K562 (cell line): ENCODE measurements at regions not wholly inside any gene's neighbourhood (a gene's known extent, or its start where the extent isn't known, plus 50 kb on each side); places are given as distances from the start of the nearest gene placed in this dataset.

Experiments
- ATAC-seq: fragments of 200-7000 bp; cut with Tn5 transposase; 3 replicates; pipeline ENCODE4 v1.9.1; 2020; ENCODE audit warnings: moderate library complexity
- BruUV-seq: library from RNA; stranded (reverse); fragments of 400-500 nt; replicated peaks from 2 replicates; lab custom pipeline; 2021; lab: Mats Ljungman, UMichigan
- CTCF ChIA-PET: fragments of 300-600 bp; formaldehyde crosslinking; extraction: SDS; loops from one replicate; lab custom pipeline; 2021; ENCODE audit warnings: low intra/inter-chr PET ratio; lab: Yijun Ruan, JAX
- POLR2A ChIA-PET: fragments of 300-600, 350-650 bp; sonication (Branson Sonifier 250); formaldehyde crosslinking; extraction: SDS; loops from one replicate; lab custom pipeline; 2021; ENCODE audit warnings: antibody characterized with exemption, inconsistent platforms; lab: Yijun Ruan, JAX
- DNase-seq, 4 experiments: peaks; one replicate each; pipeline versions ENCODE4 v3.0.0 to v3.0.0-alpha.2; 2011 to 2018; ENCODE audit warnings: low spot score in 3 of 4, mixed read lengths in 3 of 4; ENCODE audit errors: extremely low read depth in 1 of 4
- FAIRE-seq: peaks from 2 replicates; lab custom pipeline; 2011; peaks lifted over from hg19 to GRCh38; lab: Jason Lieb, UNC
- H2AFZ ChIP-seq: 2 replicates; pipeline ENCODE4 v1.6.0; 2011; ENCODE audit warnings: low read depth, low read length, control low read depth, inconsistent platforms
- H3K27ac ChIP-seq: fragments of 200-600 bp; 3 replicates; pipeline ENCODE4 v1.8.0; 2011; ENCODE audit warnings: low read depth, mild to moderate bottlenecking, control low read depth, inconsistent platforms, low read length, moderate library complexity, mixed read lengths; ENCODE audit errors: extremely low read depth
- H3K27me3 ChIP-seq, 2 experiments: fragments of 300-600 bp in 1 of 2; 2 replicates in 1 of 2; 3 replicates in 1 of 2; pipeline versions ENCODE4 v1.6.0 to v1.8.0; 2011; ENCODE audit warnings: inconsistent platforms in 2 of 2, low read length in 2 of 2, mild to moderate bottlenecking in 1 of 2, mixed read lengths in 1 of 2, moderate library complexity in 1 of 2; ENCODE audit not compliant: control insufficient read depth in 2 of 2, insufficient read depth in 2 of 2
- H3K36me3 ChIP-seq: fragments of 300-600 bp; 3 replicates; pipeline ENCODE4 v1.8.0; 2011; ENCODE audit warnings: mild to moderate bottlenecking, low read length, inconsistent platforms; ENCODE audit not compliant: control insufficient read depth, insufficient read depth
- H3K4me1 ChIP-seq, 2 experiments: fragments of 200-600 bp in 1 of 2; replicated peaks in 1 of 2; 2 replicates in 1 of 2; 3 replicates in 1 of 2; pipeline versions ENCODE4 v1.5.1 to v1.8.0; 2011; ENCODE audit warnings: inconsistent platforms in 2 of 2, low read length in 2 of 2, mild to moderate bottlenecking in 1 of 2, mixed read lengths in 1 of 2, moderate library complexity in 1 of 2; ENCODE audit not compliant: control insufficient read depth in 2 of 2, insufficient read depth in 2 of 2
- H3K4me2 ChIP-seq: 2 replicates; pipeline ENCODE4 v1.6.1; 2011; ENCODE audit warnings: low read length, control low read depth, inconsistent platforms, mixed read lengths; ENCODE audit not compliant: insufficient read depth
- H3K4me3 ChIP-seq: fragments of 200-600 bp; sonication (generic), shearing (Covaris generic); 2 replicates; pipeline ENCODE4 v1.5.1; 2016; ENCODE audit warnings: control low read depth, inconsistent platforms
- H3K79me2 ChIP-seq: fragments of 200-600 bp; 3 replicates; pipeline ENCODE4 v1.8.0; 2011; ENCODE audit warnings: low read length, inconsistent platforms; ENCODE audit not compliant: control insufficient read depth, insufficient read depth
- H3K9ac ChIP-seq, 2 experiments: 2 replicates each; pipeline versions ENCODE4 v1.6.0 to v1.6.1; 2011; ENCODE audit warnings: low read depth in 2 of 2, low read length in 2 of 2, control low read depth in 1 of 2, inconsistent platforms in 1 of 2, mild to moderate bottlenecking in 1 of 2, mixed read lengths in 1 of 2; ENCODE audit not compliant: insufficient read depth in 1 of 2
- H3K9me1 ChIP-seq: one replicate; pipeline ENCODE4 v1.6.0; 2011; ENCODE audit warnings: inconsistent platforms, mild to moderate bottlenecking, low read length, moderate library complexity; ENCODE audit not compliant: control insufficient read depth, insufficient read depth
- H3K9me3 ChIP-seq: replicated peaks from 2 replicates; pipeline ENCODE4 v1.5.1; 2011; ENCODE audit warnings: low read depth, low read length, inconsistent platforms; ENCODE audit not compliant: control insufficient read depth, insufficient read depth
- H4K20me1 ChIP-seq: replicated peaks from 2 replicates; pipeline ENCODE4 v1.6.1; 2011; ENCODE audit warnings: low read length, inconsistent platforms, mixed read lengths; ENCODE audit not compliant: control insufficient read depth, insufficient read depth
- BHLHE40 ChIP-seq: IDR thresholded peaks from 2 replicates; pipeline ENCODE4 v1.6.1; 2011; ENCODE audit warnings: low read length, improper control_type of control experiment
- DIDO1 ChIP-seq: fragments of 450-650 bp; IDR thresholded peaks from 2 replicates; pipeline ENCODE4 v1.6.1; 2016; ENCODE audit warnings: low read depth, missing biosample characterization, missing genetic modification characterization
- E2F3 ChIP-seq: fragments of 250-450 bp; sonication (Bioruptor Pico); IDR thresholded peaks from 2 replicates; pipeline ENCODE4 v1.4.0; 2020; ENCODE audit warnings: mild to moderate bottlenecking
- FOXP1 ChIP-seq: sonication (generic); formaldehyde crosslinking; IDR thresholded peaks from 2 replicates; pipeline ENCODE4 v1.8.0; 2022; ENCODE audit warnings: mild to moderate bottlenecking, missing genetic modification reagents
- KAT8 ChIP-seq: fragments of 450-650 bp; IDR thresholded peaks from 2 replicates; pipeline ENCODE4 v1.6.1; 2016; ENCODE audit warnings: low read depth, mild to moderate bottlenecking
- MTF1 ChIP-seq: fragments of 250-450 bp; sonication (Bioruptor Pico); IDR thresholded peaks from 2 replicates; pipeline ENCODE4 v1.9.0; 2021; ENCODE audit warnings: moderate library complexity, mild to moderate bottlenecking, inconsistent platforms, borderline replicate concordance
- NUFIP1 ChIP-seq: fragments of 450-650 bp; IDR thresholded peaks from 2 replicates; pipeline ENCODE4 v1.6.1; 2018; ENCODE audit not compliant: partially characterized antibody
- RBM15 ChIP-seq: fragments of 200-400 bp; formaldehyde crosslinking; IDR thresholded peaks from 2 replicates; pipeline ENCODE4 v1.6.1; 2018; ENCODE audit warnings: mild to moderate bottlenecking, low read length, moderate library complexity; ENCODE audit not compliant: insufficient read depth
- RFX1 ChIP-seq: fragments of 450-650 bp; IDR thresholded peaks from 2 replicates; pipeline ENCODE4 v1.6.1; 2016; ENCODE audit warnings: mild to moderate bottlenecking, moderate library complexity
- SP1 ChIP-seq: sonication (generic); formaldehyde crosslinking; IDR thresholded peaks from 2 replicates; pipeline ENCODE4 v1.8.1; 2022; ENCODE audit warnings: mild to moderate bottlenecking, missing genetic modification reagents
- TCFL5 ChIP-seq: fragments of 250-450 bp; sonication (Bioruptor Pico); conservative IDR thresholded peaks from 2 replicates; pipeline ENCODE4 v1.6.1; 2021; ENCODE audit warnings: mild to moderate bottlenecking, moderate library complexity, matching md5 sums
- TFAM ChIP-seq: fragments of 250-450 bp; sonication (Bioruptor Pico); conservative IDR thresholded peaks from 2 replicates; pipeline ENCODE4 v1.5.0; 2021; ENCODE audit warnings: mild to moderate bottlenecking, moderate library complexity
- U2AF2 ChIP-seq: fragments of 200-400 bp; formaldehyde crosslinking; optimal IDR thresholded peaks from 2 replicates; pipeline ENCODE3; 2017; ENCODE audit warnings: low read depth, mild to moderate bottlenecking, low read length
- ZNF134 ChIP-seq: fragments of 250-450 bp; sonication (Bioruptor Pico); conservative IDR thresholded peaks from 2 replicates; pipeline ENCODE4 v1.4.0; 2020
- ZNF239 ChIP-seq: fragments of 250-450 bp; sonication (Bioruptor Pico); IDR thresholded peaks from 2 replicates; pipeline ENCODE4 v1.4.0; 2020; ENCODE audit warnings: mild to moderate bottlenecking
- ZNF41 ChIP-seq: fragments of 250-450 bp; sonication (Bioruptor Pico); conservative IDR thresholded peaks from 2 replicates; pipeline ENCODE4 v1.4.0; 2020; ENCODE audit warnings: mild to moderate bottlenecking
- ZNF707 ChIP-seq: fragments of 250-450 bp; sonication (Bioruptor Pico); conservative IDR thresholded peaks from 2 replicates; pipeline ENCODE4 v1.8.0; 2022; ENCODE audit warnings: inconsistent platforms, mild to moderate bottlenecking, moderate library complexity
- whole genome bisulfite sequencing: fragments of 100-300 bp; shearing (Covaris generic); methylation state at CpG from one replicate; pipeline ENCODE4 v1.1.6; 2016; ENCODE audit warnings: low coverage, mixed read lengths; ENCODE audit not compliant: insufficient coverage; ENCODE audit errors: missing lambda C conversion rate; 5-methylcytosine and 5-hydroxymethylcytosine counted together
- in situ Hi-C: fragments of 300-500 bp; cut with MboI; formaldehyde crosslinking; loops from 4 replicates; pipeline ENCODE4 v1.15.0; 2018; ENCODE audit warnings: inconsistent platforms, mixed read lengths
- intact Hi-C: fragments of 100-400 bp; cut with micrococcal nuclease; formaldehyde crosslinking; loops from 2 replicates; pipeline ENCODE4 v1.14.2; 2022
- TF ChIP-seq, protein P1 (sequence below), 2 experiments: IDR thresholded peaks; 2 replicates each; pipeline ENCODE4 v1.6.1; 2012; ENCODE audit warnings: improper control_type of control experiment in 2 of 2, low read depth in 2 of 2, low read length in 2 of 2, borderline replicate concordance in 1 of 2
- TF ChIP-seq, protein P2 (sequence below): fragments of 250-450 bp; sonication (Bioruptor Pico); IDR thresholded peaks from 2 replicates; pipeline ENCODE4 v1.5.1; 2021; ENCODE audit warnings: mild to moderate bottlenecking

DNA sequence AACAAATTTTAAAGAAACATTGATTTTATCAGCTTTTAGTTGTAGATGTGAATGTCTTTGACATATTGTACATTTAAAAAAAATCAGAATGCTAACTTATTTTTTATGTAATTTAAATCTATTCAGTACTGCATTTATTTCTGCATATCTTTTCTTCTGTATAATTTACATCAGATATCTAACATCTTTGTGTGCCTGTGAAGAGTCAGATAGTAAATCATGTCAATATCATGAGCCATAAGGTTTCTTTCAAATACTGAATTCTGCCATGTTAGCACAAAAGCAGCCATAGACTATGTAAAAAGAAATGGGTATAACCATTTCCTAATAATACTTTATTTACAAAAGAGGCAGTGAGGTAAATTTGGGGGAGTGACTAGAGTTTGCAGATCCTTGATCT is 1829.2 kb downstream of the NCAM2 start (continued):
- TF ChIP-seq, protein P1, sequence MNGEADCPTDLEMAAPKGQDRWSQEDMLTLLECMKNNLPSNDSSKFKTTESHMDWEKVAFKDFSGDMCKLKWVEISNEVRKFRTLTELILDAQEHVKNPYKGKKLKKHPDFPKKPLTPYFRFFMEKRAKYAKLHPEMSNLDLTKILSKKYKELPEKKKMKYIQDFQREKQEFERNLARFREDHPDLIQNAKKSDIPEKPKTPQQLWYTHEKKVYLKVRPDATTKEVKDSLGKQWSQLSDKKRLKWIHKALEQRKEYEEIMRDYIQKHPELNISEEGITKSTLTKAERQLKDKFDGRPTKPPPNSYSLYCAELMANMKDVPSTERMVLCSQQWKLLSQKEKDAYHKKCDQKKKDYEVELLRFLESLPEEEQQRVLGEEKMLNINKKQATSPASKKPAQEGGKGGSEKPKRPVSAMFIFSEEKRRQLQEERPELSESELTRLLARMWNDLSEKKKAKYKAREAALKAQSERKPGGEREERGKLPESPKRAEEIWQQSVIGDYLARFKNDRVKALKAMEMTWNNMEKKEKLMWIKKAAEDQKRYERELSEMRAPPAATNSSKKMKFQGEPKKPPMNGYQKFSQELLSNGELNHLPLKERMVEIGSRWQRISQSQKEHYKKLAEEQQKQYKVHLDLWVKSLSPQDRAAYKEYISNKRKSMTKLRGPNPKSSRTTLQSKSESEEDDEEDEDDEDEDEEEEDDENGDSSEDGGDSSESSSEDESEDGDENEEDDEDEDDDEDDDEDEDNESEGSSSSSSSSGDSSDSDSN (IDR thresholded peaks at IDR 0.05; ENCODE audit: borderline replicate concordance in 1 of 2, low read depth in 2 of 2, low read length in 2 of 2), result no peak
- no peak for TF ChIP-seq DIDO1
- TF ChIP-seq MTF1 (CRISPR knock-in tag), result no peak
- no peak for TF ChIP-seq RBM15
- TF ChIP-seq, all 486 proteins: peak for 0

DNA sequence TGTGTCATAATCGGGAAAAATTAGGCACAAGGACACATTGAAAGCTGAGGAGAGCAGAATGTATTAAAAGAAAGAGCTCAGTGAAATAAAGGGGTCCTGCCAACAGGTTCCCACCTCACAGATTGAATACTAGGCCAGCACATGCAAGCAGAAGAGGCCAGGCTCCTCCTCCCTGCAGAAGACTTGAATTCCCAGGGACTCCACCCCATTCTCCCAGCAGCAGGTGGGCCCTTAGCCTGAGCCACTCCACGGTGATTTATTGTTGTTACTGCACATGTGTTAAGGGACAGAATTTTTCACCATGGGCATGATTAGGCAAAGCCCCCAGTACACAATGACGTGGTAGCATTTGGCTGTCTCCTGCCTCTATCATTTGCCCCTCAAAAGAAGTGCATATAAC is 1844.7 kb downstream of the NCAM2 start:
- in situ Hi-C loops, result no loop called here
- H3K79me2 ChIP-seq, result no peaks in the 10 kb centered on the region
- H2AFZ ChIP-seq, result no peak overlapping the region
- TF ChIP-seq U2AF2 (no peak), KAT8 (no peak), ZNF239 (CRISPR knock-in tag) (no peak), NUFIP1 (no peak), BHLHE40 (no peak), ZNF707 (no peak), TCFL5 (no peak), FOXP1 (CRISPR knock-in tag) (no peak), TFAM (CRISPR knock-in tag) (no peak), ZNF41 (no peak), RFX1 (no peak), SP1 (no peak), E2F3 (CRISPR knock-in tag) (no peak), ZNF134 (CRISPR knock-in tag) (no peak)
- TF ChIP-seq, protein P2, sequence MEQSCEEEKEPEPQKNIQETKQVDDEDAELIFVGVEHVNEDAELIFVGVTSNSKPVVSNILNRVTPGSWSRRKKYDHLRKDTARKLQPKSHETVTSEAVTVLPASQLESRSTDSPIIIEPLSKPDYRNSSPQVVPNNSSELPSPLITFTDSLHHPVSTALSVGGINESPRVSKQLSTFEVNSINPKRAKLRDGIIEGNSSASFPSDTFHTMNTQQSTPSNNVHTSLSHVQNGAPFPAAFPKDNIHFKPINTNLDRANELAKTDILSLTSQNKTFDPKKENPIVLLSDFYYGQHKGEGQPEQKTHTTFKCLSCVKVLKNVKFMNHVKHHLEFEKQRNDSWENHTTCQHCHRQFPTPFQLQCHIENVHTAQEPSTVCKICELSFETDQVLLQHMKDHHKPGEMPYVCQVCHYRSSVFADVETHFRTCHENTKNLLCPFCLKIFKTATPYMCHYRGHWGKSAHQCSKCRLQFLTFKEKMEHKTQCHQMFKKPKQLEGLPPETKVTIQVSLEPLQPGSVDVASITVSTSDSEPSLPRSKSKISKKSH, result no peak
- no peaks in the 10 kb centered on the region for H4K20me1 ChIP-seq
- WGBS, result 0% methylated on average over 3 of the region's 3 CpGs
- no peak for FAIRE-seq
- H3K9ac ChIP-seq, result no peak overlapping the region
- H3K27ac ChIP-seq, result no peak overlapping the region
- no peaks in the 10 kb centered on the region for H3K36me3 ChIP-seq
- no peaks in the 10 kb centered on the region for H3K9me1 ChIP-seq
- ChIA-PET CTCF (no interaction called here), POLR2A (interaction anchor here (0.6 kb wide), 1 partner anchor 13 kb away, joined by 3 read pairs; no protein-coding TSS in a partner anchor)
- H3K4me3 ChIP-seq, result no peak overlapping the region
- no peak for ATAC-seq
- no peak for DNase-seq
- H3K4me2 ChIP-seq, result no peak overlapping the region
- no TSS peak for BruUV-seq
- no peaks in the 10 kb centered on the region for H3K4me1 ChIP-seq
- intact Hi-C loops, result no loop called here
- H3K27me3 ChIP-seq, result no peaks in the 10 kb centered on the region
- no peaks in the 10 kb centered on the region for H3K9me3 ChIP-seq
